NB4 (cell line): ENCODE measurements at regions not wholly inside any gene's neighbourhood (a gene's known extent, or its start where the extent isn't known, plus 50 kb on each side); places are given as distances from the start of the nearest gene placed in this dataset.

Source experiments
- CTCF ChIP-seq: IDR thresholded peaks from one replicate; pipeline ENCODE4 v1.5.1; 2012; ENCODE audit warnings: low read depth, low read length
- MAX ChIP-seq: IDR thresholded peaks from 2 replicates; pipeline ENCODE4 v1.6.1; 2011; ENCODE audit warnings: low read depth, low read length
- MYC ChIP-seq: IDR thresholded peaks from 2 replicates; pipeline ENCODE4 v1.6.1; 2011; ENCODE audit warnings: low read depth, low read length
- POLR2A ChIP-seq: IDR thresholded peaks from 2 replicates; pipeline ENCODE4 v1.6.1; 2011; ENCODE audit warnings: mild to moderate bottlenecking; ENCODE audit not compliant: insufficient read length; ENCODE audit errors: extremely low read depth

GRCh38 chr1:71294178-71294577, 213.3 kb upstream of the ZRANB2 start:
- no peak for TF ChIP-seq CTCF
- TF ChIP-seq POLR2A, result no peak
- TF ChIP-seq MAX, result no peak
- no peak for TF ChIP-seq MYC
